HEK293T (cell line): ENCODE measurements at regions not wholly inside any gene's neighbourhood (a gene's known extent, or its start where the extent isn't known, plus 50 kb on each side); places are given as distances from the start of the nearest gene placed in this dataset.

Experiments
- CTCF ChIA-PET: fragments of 350-600 bp; formaldehyde crosslinking; extraction: SDS; loops from one replicate; lab custom pipeline; 2021; ENCODE audit warnings: antibody characterized with exemption, inconsistent platforms; lab: Yijun Ruan, JAX
- POLR2A ChIA-PET: fragments of 350-600 bp; formaldehyde crosslinking; extraction: SDS; loops from one replicate; lab custom pipeline; 2020; ENCODE audit warnings: antibody characterized with exemption, inconsistent platforms; lab: Yijun Ruan, JAX
- DNase-seq: peaks from one replicate; pipeline ENCODE4 v3.0.0; 2012; ENCODE audit warnings: mixed read lengths; ENCODE audit errors: extremely low spot score
- ARNT ChIP-seq: fragments of 450-650 bp; IDR thresholded peaks from 2 replicates; pipeline ENCODE4 v1.6.1; 2017; ENCODE audit warnings: mild to moderate bottlenecking
- BHLHE40 ChIP-seq: fragments of 450-650 bp; IDR thresholded peaks from 2 replicates; pipeline ENCODE4 v1.6.1; 2016; ENCODE audit warnings: mild to moderate bottlenecking, moderate library complexity, borderline replicate concordance
- CTBP1 ChIP-seq: fragments of 450-650 bp; IDR thresholded peaks from 2 replicates; pipeline ENCODE4 v1.6.1; 2016; ENCODE audit warnings: borderline replicate concordance
- ELF4 ChIP-seq: fragments of 450-650 bp; IDR thresholded peaks from 2 replicates; pipeline ENCODE4 v1.6.1; 2017; ENCODE audit warnings: antibody characterized with exemption
- FOXA1 ChIP-seq: fragments of 450-650 bp; IDR thresholded peaks from 2 replicates; pipeline ENCODE4 v1.6.1; 2016; ENCODE audit warnings: mild to moderate bottlenecking
- FOXK2 ChIP-seq: fragments of 450-650 bp; IDR thresholded peaks from 2 replicates; pipeline ENCODE4 v1.6.1; 2016; ENCODE audit warnings: mild to moderate bottlenecking
- FOXM1 ChIP-seq: fragments of 450-650 bp; IDR thresholded peaks from 2 replicates; pipeline ENCODE4 v1.6.1; 2017; ENCODE audit warnings: mild to moderate bottlenecking, borderline replicate concordance
- HDGF ChIP-seq: fragments of 450-650 bp; IDR thresholded peaks from 2 replicates; pipeline ENCODE4 v1.6.1; 2017; ENCODE audit warnings: antibody characterized with exemption, borderline replicate concordance
- L3MBTL2 ChIP-seq: fragments of 450-650 bp; conservative IDR thresholded peaks from 2 replicates; pipeline ENCODE4 v1.6.1; 2016; ENCODE audit warnings: mild to moderate bottlenecking
- LEF1 ChIP-seq: fragments of 450-650 bp; IDR thresholded peaks from 2 replicates; pipeline ENCODE4 v1.6.1; 2017; ENCODE audit warnings: mild to moderate bottlenecking, borderline replicate concordance
- NFRKB ChIP-seq: fragments of 450-650 bp; IDR thresholded peaks from 2 replicates; pipeline ENCODE4 v1.6.1; 2016; ENCODE audit warnings: mild to moderate bottlenecking, moderate library complexity
- PKNOX1 ChIP-seq: fragments of 450-650 bp; IDR thresholded peaks from 2 replicates; pipeline ENCODE4 v1.6.1; 2016
- SP1 ChIP-seq: fragments of 450-650 bp; IDR thresholded peaks from 2 replicates; pipeline ENCODE4 v1.6.1; 2017
- SUZ12 ChIP-seq: fragments of 450-650 bp; IDR thresholded peaks from 2 replicates; pipeline ENCODE4 v1.6.1; 2016; ENCODE audit warnings: mild to moderate bottlenecking
- TARDBP ChIP-seq: fragments of 450-650 bp; IDR thresholded peaks from 2 replicates; pipeline ENCODE4 v1.6.1; 2016
- ZNF384 ChIP-seq: fragments of 450-650 bp; IDR thresholded peaks from 2 replicates; pipeline ENCODE4 v1.6.1; 2016

DNA sequence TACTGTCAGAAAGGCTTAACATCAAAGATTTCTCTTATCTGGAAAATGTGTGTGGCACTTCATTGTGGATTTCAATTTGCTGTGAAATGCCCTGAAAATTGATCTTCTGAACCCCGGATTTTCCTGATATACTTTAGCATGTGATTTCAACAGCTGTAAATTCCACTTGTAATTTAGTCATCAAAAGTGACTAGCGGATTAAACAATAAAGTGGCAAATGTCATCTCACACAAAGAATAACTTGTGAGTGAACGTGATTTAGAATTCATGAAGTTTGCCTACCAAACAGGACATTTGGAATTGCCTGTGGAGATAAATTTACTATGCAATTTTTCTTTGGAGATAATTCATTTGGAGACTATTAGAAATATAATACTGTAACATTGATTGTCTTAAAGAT, 601.6 kb downstream of the COL12A1 start:
- TF ChIP-seq FOXK2, result no peak
- TF ChIP-seq ELF4, result no peak
- TF ChIP-seq NFRKB, result no peak
- TF ChIP-seq HDGF, result no peak
- TF ChIP-seq SP1, result no peak
- no peak for TF ChIP-seq ZNF384
- no peak for TF ChIP-seq BHLHE40
- no peak for TF ChIP-seq ARNT
- TF ChIP-seq CTBP1, result no peak
- TF ChIP-seq FOXM1, result no peak
- DNase-seq, result no peak
- POLR2A ChIA-PET, result no interaction called here
- CTCF ChIA-PET, result no interaction called here

DNA sequence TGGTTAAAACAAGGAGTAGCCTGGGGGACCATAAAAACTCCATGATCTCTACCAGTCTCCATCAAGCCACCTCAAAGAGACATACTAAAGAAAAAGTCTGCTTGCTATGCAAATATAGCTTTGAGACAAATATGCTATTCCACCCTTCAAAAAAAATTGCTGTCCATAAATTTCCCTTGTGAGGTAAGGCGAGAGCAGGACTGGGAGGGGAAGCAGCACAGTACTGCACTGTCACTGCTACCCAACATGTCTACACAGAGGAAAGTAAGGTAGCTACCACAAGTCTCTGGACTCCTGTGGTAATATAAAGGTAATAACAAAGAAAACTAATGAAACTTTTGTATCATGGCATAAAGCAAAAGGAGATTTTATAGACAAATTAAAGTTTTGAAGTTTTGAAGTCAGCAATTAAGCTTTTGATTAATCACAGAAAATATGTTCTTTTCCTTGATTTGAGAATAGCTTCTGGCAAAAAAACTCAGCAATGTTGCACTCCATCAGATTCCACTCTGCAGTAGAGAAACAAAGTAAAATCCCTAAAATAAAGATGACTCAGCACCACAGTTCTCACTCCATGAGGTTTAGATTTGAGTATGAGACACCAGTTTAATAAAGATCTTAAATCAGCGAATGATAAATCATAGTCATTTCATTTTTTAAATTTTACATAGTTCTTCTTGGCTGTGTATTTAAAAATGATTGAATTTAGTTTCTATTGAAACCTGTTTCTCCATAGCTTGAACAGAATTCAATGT, 602.4 kb downstream of the COL12A1 start:
- no peak for DNase-seq
- ChIA-PET POLR2A (no interaction called here), CTCF (no interaction called here)
- TF ChIP-seq SUZ12 (no peak), LEF1 (no peak), CTBP1 (no peak), HDGF (no peak), NFRKB (no peak), FOXK2 (no peak), FOXA1 (no peak), ELF4 (no peak), SP1 (no peak), L3MBTL2 (no peak), BHLHE40 (no peak), ARNT (no peak), TARDBP (no peak)

- no peak for DNase-seq
- ChIA-PET POLR2A (no interaction called here), CTCF (no interaction called here)
- no peak for TF ChIP-seq ZNF384
- no peak for TF ChIP-seq FOXA1
- no peak for TF ChIP-seq SUZ12
- no peak for TF ChIP-seq CTBP1
- TF ChIP-seq PKNOX1, result no peak
- TF ChIP-seq FOXM1, result no peak
- no peak for TF ChIP-seq TARDBP
- TF ChIP-seq ARNT, result no peak
Measured at GRCh38 chr6:74602206-74602605, 603.6 kb downstream of the COL12A1 start.

- ChIA-PET POLR2A (no interaction called here), CTCF (interaction anchor here (1.0 kb wide), 1 partner anchor 610 kb away, joined by 3 read pairs; no protein-coding TSS in a partner anchor)
- DNase-seq, result no peak
- TF ChIP-seq FOXK2 (no peak), ARNT (no peak), BHLHE40 (no peak), ELF4 (no peak), CTBP1 (no peak), LEF1 (no peak), L3MBTL2 (no peak), NFRKB (no peak), PKNOX1 (no peak), FOXM1 (no peak), HDGF (no peak), ZNF384 (no peak), SP1 (no peak), FOXA1 (no peak), TARDBP (no peak), SUZ12 (no peak)
Measured at GRCh38 chr6:74598462-74599393, 607.1 kb downstream of the COL12A1 start.

GRCh38 chr6:74597840-74598239, 608.0 kb downstream of the COL12A1 start:
- TF ChIP-seq BHLHE40 (no peak), SUZ12 (no peak), ZNF384 (no peak), NFRKB (no peak), LEF1 (no peak), ELF4 (no peak), FOXA1 (no peak), TARDBP (no peak), HDGF (no peak), FOXM1 (no peak), ARNT (no peak), CTBP1 (no peak), L3MBTL2 (no peak), PKNOX1 (no peak), FOXK2 (no peak), SP1 (no peak)
- ChIA-PET POLR2A (no interaction called here), CTCF (no interaction called here)
- no peak for DNase-seq

DNA sequence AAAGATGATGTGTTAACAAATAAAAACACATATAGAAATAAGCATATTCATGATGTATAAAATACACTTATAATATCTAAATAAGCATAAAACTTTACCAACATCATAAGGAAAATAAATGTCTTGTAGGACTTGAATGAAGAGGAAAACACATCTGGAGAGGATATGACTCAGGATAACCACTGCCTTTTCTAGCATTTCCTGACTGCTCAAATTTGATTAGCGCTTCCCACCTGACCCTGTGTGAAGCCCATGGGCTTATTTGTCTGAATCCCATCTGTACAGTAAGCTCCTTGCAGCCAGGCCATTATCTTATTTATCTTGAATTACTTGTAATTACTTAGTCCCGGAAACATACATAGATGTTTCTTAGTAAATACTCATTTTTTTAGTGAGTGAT, 608.6 kb downstream of the COL12A1 start:
- ChIA-PET POLR2A (no interaction called here), CTCF (no interaction called here)
- no peak for DNase-seq
- TF ChIP-seq SP1, result no peak
- no peak for TF ChIP-seq FOXK2
- no peak for TF ChIP-seq CTBP1
- TF ChIP-seq NFRKB, result no peak
- no peak for TF ChIP-seq HDGF
- TF ChIP-seq FOXM1, result no peak
- TF ChIP-seq TARDBP, result no peak
- TF ChIP-seq FOXA1, result no peak
- no peak for TF ChIP-seq LEF1
- no peak for TF ChIP-seq ARNT
- no peak for TF ChIP-seq ZNF384
- no peak for TF ChIP-seq PKNOX1
- TF ChIP-seq SUZ12, result no peak
- TF ChIP-seq L3MBTL2, result no peak
- no peak for TF ChIP-seq BHLHE40
